ENCODE measurements at regions not wholly inside any gene's neighbourhood (a gene's known extent, or its start where the extent isn't known, plus 50 kb on each side); places are given as distances from the start of the nearest gene placed in this dataset.

GRCh38 chr13:60959427-60959826, 456.2 kb downstream of the PCDH20 start:
- TF ChIP-seq, protein P1, sequence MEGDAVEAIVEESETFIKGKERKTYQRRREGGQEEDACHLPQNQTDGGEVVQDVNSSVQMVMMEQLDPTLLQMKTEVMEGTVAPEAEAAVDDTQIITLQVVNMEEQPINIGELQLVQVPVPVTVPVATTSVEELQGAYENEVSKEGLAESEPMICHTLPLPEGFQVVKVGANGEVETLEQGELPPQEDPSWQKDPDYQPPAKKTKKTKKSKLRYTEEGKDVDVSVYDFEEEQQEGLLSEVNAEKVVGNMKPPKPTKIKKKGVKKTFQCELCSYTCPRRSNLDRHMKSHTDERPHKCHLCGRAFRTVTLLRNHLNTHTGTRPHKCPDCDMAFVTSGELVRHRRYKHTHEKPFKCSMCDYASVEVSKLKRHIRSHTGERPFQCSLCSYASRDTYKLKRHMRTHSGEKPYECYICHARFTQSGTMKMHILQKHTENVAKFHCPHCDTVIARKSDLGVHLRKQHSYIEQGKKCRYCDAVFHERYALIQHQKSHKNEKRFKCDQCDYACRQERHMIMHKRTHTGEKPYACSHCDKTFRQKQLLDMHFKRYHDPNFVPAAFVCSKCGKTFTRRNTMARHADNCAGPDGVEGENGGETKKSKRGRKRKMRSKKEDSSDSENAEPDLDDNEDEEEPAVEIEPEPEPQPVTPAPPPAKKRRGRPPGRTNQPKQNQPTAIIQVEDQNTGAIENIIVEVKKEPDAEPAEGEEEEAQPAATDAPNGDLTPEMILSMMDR (conservative IDR thresholded peaks at IDR 0.05; ENCODE audit: low read length), result no peak
- no peak for TF ChIP-seq EZH2phosphoT487 (IDR thresholded peaks at IDR 0.05; ENCODE audit: borderline replicate concordance, low read depth, low read length)
